NCI-H82 treated with DMSO at 0.1 percent for 48 hours (cell line): ENCODE measurements at regions not wholly inside any gene's neighbourhood (a gene's known extent, or its start where the extent isn't known, plus 50 kb on each side); places are given as distances from the start of the nearest gene placed in this dataset.

Experiments used
- DNase-seq: peaks from one replicate; lab custom pipeline; 2025; ENCODE audit not compliant: unreplicated experiment; lab: John Stamatoyannopoulos, UW

- no peak for DNase-seq
Observed at GRCh38 chr19:27777726-27778125, 1435.2 kb downstream of the UQCRFS1 start.

GRCh38 chr19:27777242-27777641 lies 1435.7 kb downstream of the UQCRFS1 start:
- no peak for DNase-seq

DNA sequence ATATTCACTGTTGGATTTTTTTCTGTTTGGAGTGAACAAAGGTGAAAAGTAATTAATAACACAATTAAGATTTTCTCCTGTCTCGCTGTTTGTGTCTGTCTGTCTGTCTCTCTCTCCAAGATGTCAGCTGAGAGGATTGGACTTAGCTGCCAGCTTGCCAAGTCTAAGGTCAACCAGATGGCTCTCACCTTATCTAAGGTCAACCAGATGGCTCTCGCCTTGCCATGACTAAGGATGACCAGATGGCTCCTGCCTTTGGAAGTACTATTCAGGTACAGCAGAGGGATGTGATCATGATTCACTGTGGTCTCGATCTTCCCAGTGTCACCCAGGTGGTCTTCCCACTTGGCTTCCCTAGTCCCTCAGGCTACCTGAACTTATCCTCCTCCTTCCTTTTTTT lies 1436.4 kb downstream of the UQCRFS1 start:
- DNase-seq, result no peak

DNA sequence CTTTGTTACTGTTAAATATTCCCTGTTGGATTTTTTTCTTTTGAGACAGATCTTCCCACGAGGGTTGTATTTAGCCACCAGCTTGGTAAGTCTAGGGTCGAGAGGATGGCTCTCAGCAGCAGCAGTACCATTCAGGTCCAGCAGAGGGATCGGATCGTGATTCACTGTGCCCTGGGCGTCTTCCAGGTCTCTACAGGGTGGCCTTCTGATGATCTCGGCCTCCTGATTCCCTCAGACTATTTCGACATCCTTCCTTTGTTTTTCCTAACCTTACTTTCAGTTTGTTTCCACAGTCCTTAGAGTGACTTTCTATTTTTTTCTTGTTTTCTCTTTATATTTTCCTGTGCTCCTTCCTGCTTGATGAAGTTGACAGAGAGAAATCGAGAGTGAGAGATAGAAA lies 1436.9 kb downstream of the UQCRFS1 start:
- DNase-seq, result no peak

- no peak for DNase-seq
Observed at GRCh38 chr19:27775395-27775794, 1437.6 kb downstream of the UQCRFS1 start.

- DNase-seq, result no peak
Observed at GRCh38 chr19:27774827-27775226, 1438.1 kb downstream of the UQCRFS1 start.

DNA sequence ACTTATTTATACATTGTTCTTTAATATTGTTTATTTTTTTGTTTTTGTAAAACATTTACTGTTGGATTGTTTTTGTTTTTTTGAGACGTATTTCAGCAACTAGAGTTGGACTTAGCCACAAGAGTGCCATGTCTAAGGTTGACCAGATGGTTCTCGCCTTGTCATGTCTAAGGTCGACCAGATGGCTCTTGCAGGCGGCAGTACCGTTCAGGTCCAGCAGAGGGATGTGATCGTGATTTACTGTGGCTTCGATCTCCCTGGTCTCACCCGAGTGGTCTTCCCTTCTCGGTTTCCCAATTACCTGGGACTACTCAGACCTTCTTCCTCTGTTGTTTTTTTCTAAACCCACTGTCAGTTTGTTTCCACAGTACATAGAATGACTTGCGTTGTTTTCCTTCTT lies 1438.6 kb downstream of the UQCRFS1 start:
- no peak for DNase-seq

- no peak for DNase-seq
Observed at GRCh38 chr19:27773318-27774094, 1439.4 kb downstream of the UQCRFS1 start.

GRCh38 chr19:27772059-27772458 lies 1440.9 kb downstream of the UQCRFS1 start:
- DNase-seq, result no peak

DNA sequence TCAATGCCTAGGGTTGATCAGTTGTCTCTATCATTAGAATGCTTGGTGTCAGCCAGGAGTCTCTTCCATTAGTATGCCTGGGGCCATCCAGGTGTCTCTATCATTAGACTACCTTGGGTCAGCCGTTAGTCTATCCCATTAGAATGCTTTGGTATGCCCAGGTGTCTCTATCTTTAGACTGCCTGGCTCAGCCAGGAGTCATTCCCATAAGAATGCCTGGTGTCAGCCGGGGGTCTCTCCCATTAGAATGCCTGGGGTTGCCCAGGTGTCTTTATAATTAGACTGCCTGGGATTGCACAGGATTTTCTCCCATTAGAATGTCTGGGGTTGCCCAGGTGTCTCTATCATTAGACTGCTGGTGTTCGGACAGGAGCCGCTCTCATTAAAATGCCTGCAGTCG lies 1442.9 kb downstream of the UQCRFS1 start:
- no peak for DNase-seq

- DNase-seq, result no peak
Observed at GRCh38 chr19:27767234-27767633, 1445.7 kb downstream of the UQCRFS1 start.

- no peak for DNase-seq
Observed at GRCh38 chr19:27765912-27766725, 1446.8 kb downstream of the UQCRFS1 start.

GRCh38 chr19:27765397-27765796 lies 1447.6 kb downstream of the UQCRFS1 start:
- DNase-seq, result no peak

- DNase-seq, result no peak
Observed at GRCh38 chr19:27764186-27764804, 1448.7 kb downstream of the UQCRFS1 start.

- DNase-seq, result no peak
Observed at GRCh38 chr19:27762933-27763332, 1450.0 kb downstream of the UQCRFS1 start.

DNA sequence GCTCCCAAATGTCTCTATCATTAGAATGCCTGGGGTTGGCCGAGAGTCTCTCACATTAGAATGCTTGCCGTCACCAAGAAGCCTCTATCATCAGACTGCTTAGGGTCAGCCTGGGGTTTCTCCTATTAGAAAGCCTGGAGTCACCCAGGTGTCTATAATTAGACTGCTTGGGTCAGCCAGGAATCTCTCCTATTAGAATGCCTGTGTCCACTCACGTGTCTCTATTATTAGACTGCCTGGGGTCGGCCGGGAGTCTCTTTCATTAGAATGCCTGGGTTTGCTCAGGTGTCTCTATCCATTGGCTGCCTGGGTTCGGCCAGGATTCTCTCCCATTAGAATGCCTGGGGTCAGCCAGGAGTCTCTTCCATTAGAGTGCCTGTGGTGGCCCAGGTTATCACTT lies 1453.1 kb downstream of the UQCRFS1 start:
- DNase-seq, result no peak

GRCh38 chr19:27758626-27759505 lies 1454.1 kb downstream of the UQCRFS1 start:
- DNase-seq, result no peak

GRCh38 chr19:27754700-27755099 lies 1458.3 kb downstream of the UQCRFS1 start:
- DNase-seq, result no peak

DNA sequence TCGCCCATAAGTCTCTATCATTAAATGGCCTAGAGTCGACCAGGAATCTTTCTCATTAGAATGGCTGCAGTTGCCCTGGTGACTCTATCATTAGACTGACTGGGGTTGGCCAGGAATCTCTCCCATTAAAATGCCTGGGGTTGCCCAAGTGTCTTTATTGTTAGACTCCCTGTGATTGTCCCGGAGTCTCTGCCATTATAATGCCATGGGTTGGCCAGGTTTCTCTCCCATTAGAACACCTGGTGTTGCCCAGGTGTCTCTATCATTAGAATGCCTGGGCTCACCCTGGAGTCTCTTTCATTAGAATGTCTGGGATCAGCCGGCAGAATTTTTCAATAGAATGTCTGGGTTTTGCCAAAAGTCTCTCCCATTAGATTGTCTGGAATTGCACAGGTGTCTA lies 1459.3 kb downstream of the UQCRFS1 start:
- no peak for DNase-seq

GRCh38 chr19:27752530-27753184 lies 1460.3 kb downstream of the UQCRFS1 start:
- no peak for DNase-seq

DNA sequence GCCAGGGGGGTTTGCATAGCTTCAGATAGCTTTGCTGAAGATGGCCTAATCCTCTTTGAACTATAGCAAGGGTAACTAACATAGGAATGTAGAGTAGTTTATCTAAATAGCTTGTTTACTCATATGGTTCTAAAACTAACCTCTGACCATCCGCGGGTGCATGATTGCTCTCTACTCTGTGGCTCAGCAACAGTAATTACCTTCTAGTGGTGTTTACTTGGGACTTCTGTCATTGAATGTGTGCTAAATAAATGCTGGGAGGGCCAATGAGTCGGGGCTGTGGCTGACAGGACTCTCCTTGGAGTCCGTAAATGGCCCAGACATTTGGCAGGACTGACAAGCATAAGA lies 1461.9 kb downstream of the UQCRFS1 start:
- no peak for DNase-seq
